PC-3 (cell line): ENCODE measurements at regions not wholly inside any gene's neighbourhood (a gene's known extent, or its start where the extent isn't known, plus 50 kb on each side); places are given as distances from the start of the nearest gene placed in this dataset.

Experiments used
- ATAC-seq: fragments of 200-7000 bp; cut with Tn5 transposase; 2 replicates; pipeline ENCODE4 v1.9.1; 2020; ENCODE audit warnings: mild to moderate bottlenecking, moderate library complexity
- BruUV-seq: library from RNA; stranded (reverse); fragments of 400-500 nt; replicated peaks from 2 replicates; lab custom pipeline; 2021; lab: Mats Ljungman, UMichigan
- CTCF ChIA-PET: fragments of 300-600 bp; sonication (Branson Sonifier 250); formaldehyde crosslinking; loops from one replicate; lab custom pipeline; 2022; ENCODE audit warnings: antibody characterized with exemption; lab: Charles Lee
- POLR2A ChIA-PET: fragments of 300-600 bp; sonication (Branson Sonifier 250); formaldehyde crosslinking; loops from one replicate; lab custom pipeline; 2022; ENCODE audit warnings: antibody characterized with exemption; ENCODE audit not compliant: unreplicated experiment; lab: Charles Lee
- DNase-seq: peaks from one replicate; pipeline ENCODE4 v3.0.0-alpha.2; 2015
- H2AFZ ChIP-seq: fragments of 300-600 bp; sonication (generic); 2 replicates; pipeline ENCODE4 v1.6.0; 2016; ENCODE audit warnings: antibody characterized with exemption, low read length
- H3F3A ChIP-seq: fragments of 300-600 bp; sonication (generic); one replicate; pipeline ENCODE4 v1.6.0; 2017; ENCODE audit warnings: antibody characterized with exemption, low read length, control low read depth, mild to moderate bottlenecking; ENCODE audit not compliant: unreplicated experiment
- H3K27ac ChIP-seq: fragments of 300-600 bp; sonication (generic); 2 replicates; pipeline ENCODE4 v1.5.1; 2016; ENCODE audit warnings: mild to moderate bottlenecking, low read length
- H3K27me3 ChIP-seq: fragments of 300-600 bp; sonication (generic); 2 replicates; pipeline ENCODE4 v1.6.1; 2016; ENCODE audit warnings: low read length, mixed read lengths
- H3K36me3 ChIP-seq: fragments of 300-600 bp; sonication (generic); 2 replicates; pipeline ENCODE4 v1.6.1; 2016; ENCODE audit warnings: low read depth, mixed run types, low read length, mixed read lengths
- H3K4me1 ChIP-seq: fragments of 300-600 bp; sonication (generic); 2 replicates; pipeline ENCODE4 v1.5.1; 2016; ENCODE audit warnings: low read length; ENCODE audit not compliant: insufficient read depth
- H3K4me2 ChIP-seq: fragments of 300-600 bp; sonication (generic); 2 replicates; pipeline ENCODE4 v1.6.0; 2016; ENCODE audit warnings: low read length
- H3K4me3 ChIP-seq: fragments of 300-600 bp; sonication (generic); 2 replicates; pipeline ENCODE4 v1.5.1; 2016; ENCODE audit warnings: mild to moderate bottlenecking, low read length, mixed read lengths
- H3K79me2 ChIP-seq: fragments of 300-600 bp; sonication (generic); 2 replicates; pipeline ENCODE4 v1.6.1; 2017; ENCODE audit warnings: low read length, mixed read lengths
- H3K9ac ChIP-seq: fragments of 300-600 bp; sonication (generic); 2 replicates; pipeline ENCODE4 v1.6.0; 2016; ENCODE audit warnings: mild to moderate bottlenecking, low read length
- H3K9me2 ChIP-seq: fragments of 300-600 bp; sonication (generic); replicated peaks from 2 replicates; pipeline ENCODE4 v1.6.1; 2016; ENCODE audit warnings: mixed run types, low read length, mixed read lengths
- H3K9me3 ChIP-seq: fragments of 300-600 bp; sonication (generic); 2 replicates; pipeline ENCODE4 v1.6.1; 2016; ENCODE audit warnings: low read length, mixed read lengths
- H4K20me1 ChIP-seq: fragments of 300-600 bp; sonication (generic); 2 replicates; pipeline ENCODE4 v1.6.1; 2016; ENCODE audit warnings: low read length, mixed read lengths
- EZH2 ChIP-seq: fragments of 300-600 bp; sonication (generic); IDR thresholded peaks from one replicate; pipeline ENCODE4 v1.6.1; 2017; ENCODE audit warnings: antibody characterized with exemption, mild to moderate bottlenecking, low read length; ENCODE audit not compliant: unreplicated experiment
- EZH2phosphoT487 ChIP-seq: fragments of 300-600 bp; sonication (generic); IDR thresholded peaks from 2 replicates; pipeline ENCODE4 v1.6.1; 2018; ENCODE audit warnings: mild to moderate bottlenecking, antibody characterized with exemption, low read length, borderline replicate concordance
- intact Hi-C: fragments of 100-400 bp; cut with micrococcal nuclease; formaldehyde crosslinking; loops from 2 replicates; pipeline ENCODE4 v1.9.0; 2023
- TF ChIP-seq, protein P1 (sequence below): fragments of 300-600 bp; sonication (generic); conservative IDR thresholded peaks from 2 replicates; pipeline ENCODE4 v1.5.1; 2017; ENCODE audit warnings: antibody characterized with exemption, low read depth, mild to moderate bottlenecking, low read length

DNA sequence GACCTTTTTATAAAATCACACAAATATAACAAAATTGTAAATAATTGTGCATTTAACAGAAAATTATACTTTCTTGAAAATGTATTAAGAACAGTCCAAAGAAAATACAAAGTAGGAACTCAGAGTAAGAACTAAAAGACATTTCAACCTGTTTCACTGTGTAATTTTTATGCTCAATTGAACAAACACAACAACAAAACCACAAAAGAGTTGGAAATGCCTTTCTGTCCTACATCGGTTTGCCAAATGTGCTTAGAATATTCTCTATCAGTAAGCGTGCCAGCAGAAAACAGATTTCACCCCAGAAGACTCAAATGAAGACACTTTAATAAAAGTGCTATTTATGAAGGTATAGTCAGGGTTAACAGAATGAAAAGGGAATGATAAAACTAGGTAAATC is 592.1 kb downstream of the PRELID2 start:
- ATAC-seq (no peak), DNase-seq (no peak)
- TF ChIP-seq EZH2, result no peak
- no peak for TF ChIP-seq EZH2phosphoT487
- TF ChIP-seq, protein P1, sequence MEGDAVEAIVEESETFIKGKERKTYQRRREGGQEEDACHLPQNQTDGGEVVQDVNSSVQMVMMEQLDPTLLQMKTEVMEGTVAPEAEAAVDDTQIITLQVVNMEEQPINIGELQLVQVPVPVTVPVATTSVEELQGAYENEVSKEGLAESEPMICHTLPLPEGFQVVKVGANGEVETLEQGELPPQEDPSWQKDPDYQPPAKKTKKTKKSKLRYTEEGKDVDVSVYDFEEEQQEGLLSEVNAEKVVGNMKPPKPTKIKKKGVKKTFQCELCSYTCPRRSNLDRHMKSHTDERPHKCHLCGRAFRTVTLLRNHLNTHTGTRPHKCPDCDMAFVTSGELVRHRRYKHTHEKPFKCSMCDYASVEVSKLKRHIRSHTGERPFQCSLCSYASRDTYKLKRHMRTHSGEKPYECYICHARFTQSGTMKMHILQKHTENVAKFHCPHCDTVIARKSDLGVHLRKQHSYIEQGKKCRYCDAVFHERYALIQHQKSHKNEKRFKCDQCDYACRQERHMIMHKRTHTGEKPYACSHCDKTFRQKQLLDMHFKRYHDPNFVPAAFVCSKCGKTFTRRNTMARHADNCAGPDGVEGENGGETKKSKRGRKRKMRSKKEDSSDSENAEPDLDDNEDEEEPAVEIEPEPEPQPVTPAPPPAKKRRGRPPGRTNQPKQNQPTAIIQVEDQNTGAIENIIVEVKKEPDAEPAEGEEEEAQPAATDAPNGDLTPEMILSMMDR, result no peak
- no peak overlapping the region for H3K4me2 ChIP-seq
- no peak overlapping the region for H3K9ac ChIP-seq
- no peak overlapping the region for H3K4me3 ChIP-seq
- H3K27me3 ChIP-seq, result no peaks in the 10 kb centered on the region
- H3K9me3 ChIP-seq, result no peaks in the 10 kb centered on the region
- no TSS peak for BruUV-seq
- H3F3A ChIP-seq, result no peaks in the 10 kb centered on the region
- H3K4me1 ChIP-seq, result peaks cover 36% of the 10 kb centered on the region
- no peaks in the 10 kb centered on the region for H4K20me1 ChIP-seq
- no peak overlapping the region for H3K27ac ChIP-seq
- H2AFZ ChIP-seq, result no peak overlapping the region
- ChIA-PET CTCF (no interaction called here), POLR2A (no interaction called here)
- no peaks in the 10 kb centered on the region for H3K36me3 ChIP-seq
- intact Hi-C loops, result loop anchor here (5.0 kb wide), 1 partner anchor 1041 kb away; no protein-coding TSS in a partner anchor
- no peaks in the 10 kb centered on the region for H3K79me2 ChIP-seq
- no peaks in the 10 kb centered on the region for H3K9me2 ChIP-seq

DNA sequence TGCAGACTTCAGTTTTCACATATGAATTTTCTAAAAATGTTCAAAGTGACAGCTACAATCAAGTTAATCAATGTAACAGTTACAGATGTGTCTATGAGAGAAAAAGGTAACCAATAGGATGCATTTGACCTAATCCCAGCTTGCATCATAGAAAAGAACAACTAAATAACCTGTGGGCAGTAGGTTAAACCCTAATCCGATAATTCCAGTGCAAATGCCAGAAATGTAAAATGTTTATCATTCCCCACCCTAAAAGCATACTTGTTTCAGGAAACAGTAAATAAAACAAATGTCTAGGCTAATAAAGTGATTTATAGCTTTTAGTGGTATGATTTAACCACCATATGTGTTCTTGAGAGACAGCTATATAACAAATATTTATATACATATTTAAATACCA is 592.6 kb downstream of the PRELID2 start:
- peaks cover 34% of the 10 kb centered on the region for H3K4me1 ChIP-seq
- ATAC-seq (no peak), DNase-seq (no peak)
- H3K36me3 ChIP-seq, result no peaks in the 10 kb centered on the region
- intact Hi-C loops, result loop anchor here (5.0 kb wide), 1 partner anchor 1040 kb away; no protein-coding TSS in a partner anchor
- no peak overlapping the region for H3K4me2 ChIP-seq
- H2AFZ ChIP-seq, result no peak overlapping the region
- H3K79me2 ChIP-seq, result no peaks in the 10 kb centered on the region
- H3K4me3 ChIP-seq, result no peak overlapping the region
- H3K27me3 ChIP-seq, result no peaks in the 10 kb centered on the region
- ChIA-PET POLR2A (no interaction called here), CTCF (no interaction called here)
- no TSS peak for BruUV-seq
- no peak overlapping the region for H3K27ac ChIP-seq
- TF ChIP-seq, protein P1, result no peak
- TF ChIP-seq EZH2 (no peak), EZH2phosphoT487 (no peak)
- H4K20me1 ChIP-seq, result no peaks in the 10 kb centered on the region
- no peaks in the 10 kb centered on the region for H3K9me3 ChIP-seq
- no peak overlapping the region for H3K9ac ChIP-seq
- no peaks in the 10 kb centered on the region for H3K9me2 ChIP-seq
- H3F3A ChIP-seq, result no peaks in the 10 kb centered on the region

- BruUV-seq, result no TSS peak
- peak; percentile 76 for ATAC-seq
Observed at GRCh38 chr5:145237843-145238242, 597.3 kb downstream of the PRELID2 start.

More at GRCh38 chr5:145237843-145238242, 597.3 kb downstream of the PRELID2 start:
- Histone ChIP-seq H3F3A (no peaks in the 10 kb centered on the region), H3K4me2 (no peak overlapping the region), H3K4me3 (no peak overlapping the region), H4K20me1 (no peaks in the 10 kb centered on the region), H3K4me1 (no peaks in the 10 kb centered on the region), H3K79me2 (no peaks in the 10 kb centered on the region), H3K36me3 (no peaks in the 10 kb centered on the region), H3K9ac (no peak overlapping the region), H3K9me2 (no peaks in the 10 kb centered on the region), H3K27me3 (no peaks in the 10 kb centered on the region), H3K9me3 (no peaks in the 10 kb centered on the region), H3K27ac (no peak overlapping the region), H2AFZ (no peak overlapping the region)
- intact Hi-C loops, result no loop called here
- ChIA-PET CTCF (no interaction called here), POLR2A (no interaction called here)
- peak; percentile 75 for DNase-seq
- TF ChIP-seq EZH2, result no peak
- TF ChIP-seq EZH2phosphoT487, result no peak
- TF ChIP-seq, protein P1, result peak; percentile 69
